ENCODE measurements at regions not wholly inside any gene's neighbourhood (a gene's known extent, or its start where the extent isn't known, plus 50 kb on each side); places are given as distances from the start of the nearest gene placed in this dataset.

DNA sequence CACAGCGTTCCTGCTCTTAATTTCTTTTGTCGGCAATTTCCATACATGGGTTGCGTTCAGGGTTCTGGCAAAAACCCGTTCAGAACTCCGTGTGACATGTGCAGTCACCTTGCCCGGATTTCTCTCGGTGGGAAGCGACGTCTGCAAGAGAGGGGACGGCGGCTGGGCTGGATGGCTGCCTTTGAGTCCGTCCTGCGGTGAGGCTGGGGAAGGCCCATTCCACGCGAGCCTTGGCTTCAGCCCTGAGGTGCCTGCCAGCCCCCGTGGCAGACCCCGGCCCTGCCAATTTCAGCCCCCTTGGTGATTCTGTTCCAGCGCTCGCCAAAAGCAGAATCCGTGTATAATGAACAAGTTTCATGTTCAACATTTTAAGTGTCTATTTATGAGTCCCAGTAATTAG lies 72.6 kb upstream of the TSHZ3 start:
- Histone ChIP-seq H3K4me1 (ENCODE audit: control insufficient read depth, insufficient read depth, low read length) (peaks cover 6% of the 10 kb centered on the region; the same call in 1 of the 2 replicates), H3K27me3 (ENCODE audit: control insufficient read depth, insufficient read depth, low read length) (no peaks in the 10 kb centered on the region), H3K36me3 (ENCODE audit: control insufficient read depth, insufficient read depth, low read length) (no peaks in the 10 kb centered on the region), H3K27ac (ENCODE audit: low read length) (no peak overlapping the region), H3K9me3 (ENCODE audit: control insufficient read depth, insufficient read depth, low read length) (no peaks in the 10 kb centered on the region), H3K4me3 (ENCODE audit: low read length) (no peak overlapping the region)
- WGBS (ENCODE audit: insufficient coverage, insufficient read length) = no CpG with 5 or more reads among the region's 20 CpGs
- no peak for DNase-seq (ENCODE audit: low read depth, low spot score)

- no peak for DNase-seq (ENCODE audit: low read depth, low spot score)
- peaks cover 6% of the 10 kb centered on the region; the same call in 1 of the 2 replicates for H3K4me1 ChIP-seq (ENCODE audit: control insufficient read depth, insufficient read depth, low read length)
- WGBS (ENCODE audit: insufficient coverage, insufficient read length) = no CpG with 5 or more reads among the region's 2 CpGs
- H3K9me3 ChIP-seq (ENCODE audit: control insufficient read depth, insufficient read depth, low read length) = no peaks in the 10 kb centered on the region
- H3K4me3 ChIP-seq (ENCODE audit: low read length) = no peak overlapping the region
- no peak overlapping the region for H3K27ac ChIP-seq (ENCODE audit: low read length)
- H3K36me3 ChIP-seq (ENCODE audit: control insufficient read depth, insufficient read depth, low read length) = no peaks in the 10 kb centered on the region
- no peaks in the 10 kb centered on the region for H3K27me3 ChIP-seq (ENCODE audit: control insufficient read depth, insufficient read depth, low read length)
These were observed 74.7 kb upstream of the TSHZ3 start for GRCh38 chr19:31423896-31424295.

- no peak overlapping the region for H3K27ac ChIP-seq (ENCODE audit: low read length)
- H3K4me3 ChIP-seq (ENCODE audit: low read length) = no peak overlapping the region
- peaks cover 4% of the 10 kb centered on the region; the same call in 1 of the 2 replicates for H3K4me1 ChIP-seq (ENCODE audit: control insufficient read depth, insufficient read depth, low read length)
- DNase-seq (ENCODE audit: low read depth, low spot score) = no peak
- H3K36me3 ChIP-seq (ENCODE audit: control insufficient read depth, insufficient read depth, low read length) = no peaks in the 10 kb centered on the region
- no peaks in the 10 kb centered on the region for H3K9me3 ChIP-seq (ENCODE audit: control insufficient read depth, insufficient read depth, low read length)
- H3K27me3 ChIP-seq (ENCODE audit: control insufficient read depth, insufficient read depth, low read length) = no peaks in the 10 kb centered on the region
- no CpG with 5 or more reads among the region's 9 CpGs for WGBS (ENCODE audit: insufficient coverage, insufficient read length)
These were observed 75.8 kb upstream of the TSHZ3 start for GRCh38 chr19:31424861-31425620.

DNA sequence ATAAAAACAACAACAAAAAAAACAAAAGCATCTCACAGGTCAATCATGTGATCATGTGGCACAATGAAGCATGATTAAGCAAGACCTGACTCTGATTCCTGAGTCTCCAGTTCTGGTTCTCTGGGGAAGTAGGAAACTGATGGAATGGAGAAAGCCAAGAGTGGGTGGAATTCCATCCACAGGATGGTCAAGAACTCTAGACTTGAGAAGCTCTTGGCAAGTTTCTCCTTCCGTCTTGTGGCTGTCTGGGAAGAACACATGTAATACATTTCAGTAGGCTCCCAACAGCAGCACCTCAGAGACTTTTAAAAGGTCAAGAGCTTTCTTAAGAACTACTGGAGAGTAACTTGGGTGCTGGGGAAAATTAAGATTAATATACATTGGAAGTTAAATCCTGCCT lies 78.6 kb upstream of the TSHZ3 start:
- no peak overlapping the region for H3K4me3 ChIP-seq (ENCODE audit: low read length)
- no peaks in the 10 kb centered on the region for H3K9me3 ChIP-seq (ENCODE audit: control insufficient read depth, insufficient read depth, low read length)
- H3K36me3 ChIP-seq (ENCODE audit: control insufficient read depth, insufficient read depth, low read length) = no peaks in the 10 kb centered on the region
- H3K27ac ChIP-seq (ENCODE audit: low read length) = no peak overlapping the region
- 0 out of 2 replicates have a peak, but pooled peaks cover 1% of the 10 kb centered on the region for H3K4me1 ChIP-seq (ENCODE audit: control insufficient read depth, insufficient read depth, low read length)
- no peak for DNase-seq (ENCODE audit: low read depth, low spot score)
- WGBS (ENCODE audit: insufficient coverage, insufficient read length) = no CpG with 5 or more reads among the region's 1 CpG
- H3K27me3 ChIP-seq (ENCODE audit: control insufficient read depth, insufficient read depth, low read length) = no peaks in the 10 kb centered on the region

- no peaks in the 10 kb centered on the region for H3K9me3 ChIP-seq (ENCODE audit: control insufficient read depth, insufficient read depth, low read length)
These were observed 81.1 kb upstream of the TSHZ3 start for GRCh38 chr19:31430381-31430780.

DNA sequence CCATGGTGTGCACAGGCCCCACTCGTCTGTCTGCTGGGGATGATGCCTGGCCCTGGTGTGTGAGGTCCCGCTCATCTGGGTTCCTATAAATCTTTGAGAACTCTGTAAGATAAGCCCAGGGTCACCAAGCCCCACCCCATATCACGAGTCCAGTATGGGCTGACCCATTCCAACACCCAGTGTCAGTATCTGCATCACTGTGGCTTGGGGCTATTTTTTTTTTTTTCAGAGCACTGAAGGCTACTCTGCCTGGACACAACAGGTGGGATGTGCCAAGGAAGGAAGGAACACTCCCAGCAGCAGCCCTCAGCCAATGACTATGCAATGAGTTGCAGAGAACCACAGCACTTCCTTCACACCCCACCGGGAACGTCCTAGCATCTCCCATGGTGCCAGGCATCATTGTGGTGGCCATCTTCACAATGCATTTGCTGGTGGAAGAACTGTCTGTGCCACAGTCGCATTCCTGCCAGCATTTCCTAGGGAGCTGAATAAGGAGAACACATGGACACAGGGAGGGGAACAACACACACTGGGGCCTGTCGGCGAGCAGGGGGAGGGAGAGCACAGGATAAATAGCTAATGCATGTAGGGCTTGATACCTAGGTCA lies 83.1 kb upstream of the TSHZ3 start:
- no peak for DNase-seq (ENCODE audit: low read depth, low spot score)
- H3K4me1 ChIP-seq (ENCODE audit: control insufficient read depth, insufficient read depth, low read length) = no peaks in the 10 kb centered on the region

More at GRCh38 chr19:31430381-31430780, 81.1 kb upstream of the TSHZ3 start:
- H3K27ac ChIP-seq (ENCODE audit: low read length) = no peak overlapping the region
- no peaks in the 10 kb centered on the region for H3K27me3 ChIP-seq (ENCODE audit: control insufficient read depth, insufficient read depth, low read length)
- no CpG with 5 or more reads among the region's 4 CpGs for WGBS (ENCODE audit: insufficient coverage, insufficient read length)
- no peaks in the 10 kb centered on the region for H3K36me3 ChIP-seq (ENCODE audit: control insufficient read depth, insufficient read depth, low read length)
- H3K4me3 ChIP-seq (ENCODE audit: low read length) = no peak overlapping the region
- H3K4me1 ChIP-seq (ENCODE audit: control insufficient read depth, insufficient read depth, low read length) = 0 out of 2 replicates have a peak, but pooled peaks cover 1% of the 10 kb centered on the region
- no peak for DNase-seq (ENCODE audit: low read depth, low spot score)

GRCh38 chr19:31436121-31436776 lies 87.0 kb upstream of the TSHZ3 start:
- Histone ChIP-seq H3K4me1 (ENCODE audit: control insufficient read depth, insufficient read depth, low read length) (no peaks in the 10 kb centered on the region), H3K4me3 (ENCODE audit: low read length) (no peak overlapping the region), H3K27me3 (ENCODE audit: control insufficient read depth, insufficient read depth, low read length) (no peaks in the 10 kb centered on the region), H3K9me3 (ENCODE audit: control insufficient read depth, insufficient read depth, low read length) (no peaks in the 10 kb centered on the region), H3K36me3 (ENCODE audit: control insufficient read depth, insufficient read depth, low read length) (no peaks in the 10 kb centered on the region), H3K27ac (ENCODE audit: low read length) (no peak overlapping the region)
- no CpG with 5 or more reads among the region's 4 CpGs for WGBS (ENCODE audit: insufficient coverage, insufficient read length)
- no peak for DNase-seq (ENCODE audit: low read depth, low spot score)

More for the DNA sequence above, 83.1 kb upstream of the TSHZ3 start:
- H3K9me3 ChIP-seq (ENCODE audit: control insufficient read depth, insufficient read depth, low read length) = no peaks in the 10 kb centered on the region
- no peaks in the 10 kb centered on the region for H3K36me3 ChIP-seq (ENCODE audit: control insufficient read depth, insufficient read depth, low read length)
- H3K27me3 ChIP-seq (ENCODE audit: control insufficient read depth, insufficient read depth, low read length) = no peaks in the 10 kb centered on the region
- H3K4me3 ChIP-seq (ENCODE audit: low read length) = no peak overlapping the region
- no peak overlapping the region for H3K27ac ChIP-seq (ENCODE audit: low read length)
- WGBS (ENCODE audit: insufficient coverage, insufficient read length) = no CpG with 5 or more reads among the region's 8 CpGs

GRCh38 chr19:31438401-31439269 lies 89.4 kb upstream of the TSHZ3 start:
- Histone ChIP-seq H3K36me3 (ENCODE audit: control insufficient read depth, insufficient read depth, low read length) (no peaks in the 10 kb centered on the region), H3K9me3 (ENCODE audit: control insufficient read depth, insufficient read depth, low read length) (no peaks in the 10 kb centered on the region), H3K4me3 (ENCODE audit: low read length) (no peak overlapping the region), H3K27me3 (ENCODE audit: control insufficient read depth, insufficient read depth, low read length) (no peaks in the 10 kb centered on the region), H3K4me1 (ENCODE audit: control insufficient read depth, insufficient read depth, low read length) (no peaks in the 10 kb centered on the region), H3K27ac (ENCODE audit: low read length) (no peak overlapping the region)
- DNase-seq (ENCODE audit: low read depth, low spot score) = no peak
- WGBS (ENCODE audit: insufficient coverage, insufficient read length) = no CpG with 5 or more reads among the region's 12 CpGs

DNA sequence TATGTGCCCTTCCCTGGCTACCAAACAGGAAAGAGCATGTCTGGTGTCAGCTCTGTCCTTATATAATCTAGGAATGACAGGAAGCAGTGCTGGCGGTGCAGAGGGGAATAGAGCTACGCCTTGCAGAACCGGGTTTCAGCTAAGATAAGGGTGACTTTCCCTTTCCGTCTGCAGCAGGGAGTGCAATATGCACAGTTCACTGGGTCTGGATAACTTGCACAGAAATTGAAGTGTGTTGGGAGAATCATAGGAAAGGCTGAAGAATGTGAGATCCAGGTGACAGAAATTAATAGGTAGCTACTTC lies 90.0 kb upstream of the TSHZ3 start:
- H3K27me3 ChIP-seq (ENCODE audit: control insufficient read depth, insufficient read depth, low read length) = no peaks in the 10 kb centered on the region
- no peaks in the 10 kb centered on the region for H3K9me3 ChIP-seq (ENCODE audit: control insufficient read depth, insufficient read depth, low read length)
- H3K4me1 ChIP-seq (ENCODE audit: control insufficient read depth, insufficient read depth, low read length) = no peaks in the 10 kb centered on the region
- H3K36me3 ChIP-seq (ENCODE audit: control insufficient read depth, insufficient read depth, low read length) = no peaks in the 10 kb centered on the region
- no CpG with 5 or more reads among the region's 4 CpGs for WGBS (ENCODE audit: insufficient coverage, insufficient read length)
- H3K4me3 ChIP-seq (ENCODE audit: low read length) = no peak overlapping the region
- no peak overlapping the region for H3K27ac ChIP-seq (ENCODE audit: low read length)
- no peak for DNase-seq (ENCODE audit: low read depth, low spot score)

DNA sequence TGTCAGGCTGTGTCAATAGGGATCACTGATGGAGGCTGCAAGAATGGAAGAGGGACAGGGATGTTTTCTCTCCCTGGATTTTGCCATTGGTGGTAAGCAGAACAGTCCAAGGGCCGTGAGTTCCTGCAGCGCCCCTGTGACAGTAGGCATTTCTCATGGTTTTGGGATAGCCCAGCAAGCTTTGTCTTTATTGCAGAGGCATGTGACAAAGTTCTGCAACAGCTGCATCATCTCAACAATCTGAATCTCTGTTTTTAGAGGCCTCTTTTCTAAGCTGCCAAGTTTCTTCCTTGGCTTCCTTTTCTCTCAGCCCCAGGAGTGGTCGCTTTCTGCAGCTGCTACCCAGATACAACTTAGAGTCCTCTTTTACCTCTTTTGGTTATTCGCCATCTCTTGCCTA lies 95.7 kb upstream of the TSHZ3 start:
- H3K9me3 ChIP-seq (ENCODE audit: control insufficient read depth, insufficient read depth, low read length) = no peaks in the 10 kb centered on the region
- no peak overlapping the region for H3K27ac ChIP-seq (ENCODE audit: low read length)
- no CpG with 5 or more reads among the region's 4 CpGs for WGBS (ENCODE audit: insufficient coverage, insufficient read length)
- H3K4me1 ChIP-seq (ENCODE audit: control insufficient read depth, insufficient read depth, low read length) = no peaks in the 10 kb centered on the region
- no peaks in the 10 kb centered on the region for H3K27me3 ChIP-seq (ENCODE audit: control insufficient read depth, insufficient read depth, low read length)
- DNase-seq (ENCODE audit: low read depth, low spot score) = no peak
- H3K4me3 ChIP-seq (ENCODE audit: low read length) = no peak overlapping the region
- H3K36me3 ChIP-seq (ENCODE audit: control insufficient read depth, insufficient read depth, low read length) = no peaks in the 10 kb centered on the region

Data from iPS DF 6.9 (cell line).